IMR-90 (cell line): ENCODE measurements at regions not wholly inside any gene's neighbourhood (a gene's known extent, or its start where the extent isn't known, plus 50 kb on each side); places are given as distances from the start of the nearest gene placed in this dataset.

ENCODE experiments used
- ATAC-seq: fragments of 200-7000 bp; cut with Tn5 transposase; 2 replicates; pipeline ENCODE4 v1.9.1; 2020; ENCODE audit warnings: low read depth, mild to moderate bottlenecking, moderate library complexity
- BruUV-seq: library from RNA; stranded (reverse); fragments of 400-500 nt; replicated peaks from 2 replicates; lab custom pipeline; 2021; lab: Mats Ljungman, UMichigan
- CTCF ChIA-PET: fragments of 300-600 bp; formaldehyde crosslinking; extraction: SDS; loops from one replicate; lab custom pipeline; 2021; ENCODE audit warnings: antibody characterized with exemption; lab: Yijun Ruan, JAX
- POLR2A ChIA-PET: fragments of 300-600 bp; sonication (Branson Sonifier 250); formaldehyde crosslinking; loops from one replicate; lab custom pipeline; 2022; ENCODE audit warnings: antibody characterized with exemption; ENCODE audit not compliant: unreplicated experiment; lab: Charles Lee
- DNase-seq: peaks from one replicate; pipeline ENCODE4 v3.0.0; 2013
- H2AFZ ChIP-seq: replicated peaks from 2 replicates; pipeline ENCODE3; 2013; ENCODE audit warnings: low read length, mild to moderate bottlenecking; ENCODE audit not compliant: poor library complexity
- H2AK5ac ChIP-seq: 2 replicates; pipeline ENCODE4 v1.6.1; 2013; ENCODE audit warnings: low read depth, low read length, inconsistent platforms
- H2AK9ac ChIP-seq: replicated peaks from 2 replicates; pipeline ENCODE3; 2013; ENCODE audit warnings: mild to moderate bottlenecking, low read depth, low read length, moderate library complexity; ENCODE audit not compliant: poor library complexity
- H2BK120ac ChIP-seq: 2 replicates; pipeline ENCODE4 v1.6.1; 2013; ENCODE audit warnings: low read depth, low read length, inconsistent platforms
- H2BK15ac ChIP-seq: 3 replicates; pipeline ENCODE4 v1.6.1; 2013; ENCODE audit warnings: low read depth, low read length, inconsistent platforms
- H2BK20ac ChIP-seq: 2 replicates; pipeline ENCODE4 v1.6.1; 2013; ENCODE audit warnings: low read depth, mild to moderate bottlenecking, inconsistent platforms, low read length, moderate library complexity
- H2BK5ac ChIP-seq: 2 replicates; pipeline ENCODE4 v1.6.1; 2013; ENCODE audit warnings: mild to moderate bottlenecking, low read depth, low read length, inconsistent platforms; ENCODE audit not compliant: poor library complexity, severe bottlenecking
- H3K14ac ChIP-seq: replicated peaks from 2 replicates; pipeline ENCODE4 v1.6.1; 2013; ENCODE audit warnings: low read depth, low read length, inconsistent platforms
- H3K18ac ChIP-seq: 2 replicates; pipeline ENCODE4 v1.6.1; 2013; ENCODE audit warnings: low read depth, low read length, control low read depth
- H3K23ac ChIP-seq: 2 replicates; pipeline ENCODE4 v1.6.1; 2013; ENCODE audit warnings: low read depth, low read length, inconsistent platforms
- H3K27ac ChIP-seq: 2 replicates; pipeline ENCODE4 v1.5.1; 2013; ENCODE audit warnings: mild to moderate bottlenecking, control low read depth, low read length; ENCODE audit not compliant: insufficient read depth
- H3K27me3 ChIP-seq: 2 replicates; pipeline ENCODE4 v1.6.1; 2013; ENCODE audit warnings: low read length; ENCODE audit not compliant: control insufficient read depth, insufficient read depth
- H3K36me3 ChIP-seq: 2 replicates; pipeline ENCODE4 v1.6.1; 2013; ENCODE audit warnings: low read length, mixed read lengths; ENCODE audit not compliant: control insufficient read depth, insufficient read depth
- H3K4ac ChIP-seq: 2 replicates; pipeline ENCODE4 v1.6.1; 2013; ENCODE audit warnings: low read depth, low read length, inconsistent platforms
- H3K4me1 ChIP-seq: 2 replicates; pipeline ENCODE4 v1.6.1; 2013; ENCODE audit warnings: low read length, mixed read lengths; ENCODE audit not compliant: control insufficient read depth, insufficient read depth
- H3K4me2 ChIP-seq: 2 replicates; pipeline ENCODE4 v1.6.1; 2013; ENCODE audit warnings: low read depth, mild to moderate bottlenecking, control low read depth, low read length, moderate library complexity
- H3K4me3 ChIP-seq: 2 replicates; pipeline ENCODE4 v1.5.1; 2013; ENCODE audit warnings: low read depth, mild to moderate bottlenecking, control low read depth, low read length, moderate library complexity; ENCODE audit not compliant: insufficient read depth
- H3K56ac ChIP-seq: 2 replicates; pipeline ENCODE4 v1.6.1; 2013; ENCODE audit warnings: low read length, inconsistent platforms; ENCODE audit not compliant: insufficient read depth; ENCODE audit errors: extremely low read depth
- H3K79me1 ChIP-seq, 2 experiments: 2 replicates each; pipeline ENCODE4 v1.6.1; 2013; ENCODE audit warnings: low read length in 2 of 2, inconsistent platforms in 1 of 2, low read depth in 1 of 2
- H3K9ac ChIP-seq: 2 replicates; pipeline ENCODE4 v1.6.1; 2013; ENCODE audit warnings: low read depth, low read length, control low read depth
- H3K9me1 ChIP-seq: 2 replicates; pipeline ENCODE4 v1.6.1; 2013; ENCODE audit warnings: low read length, inconsistent platforms; ENCODE audit not compliant: insufficient read depth
- H3K9me3 ChIP-seq: 2 replicates; pipeline ENCODE4 v1.6.1; 2013; ENCODE audit warnings: low read length; ENCODE audit not compliant: control insufficient read depth, insufficient read depth
- H4K20me1 ChIP-seq: 2 replicates; pipeline ENCODE4 v1.6.1; 2013; ENCODE audit warnings: low read length, inconsistent platforms; ENCODE audit not compliant: insufficient read depth
- H4K5ac ChIP-seq: 2 replicates; pipeline ENCODE4 v1.6.1; 2013; ENCODE audit warnings: mild to moderate bottlenecking, low read depth, low read length, control low read depth
- H4K8ac ChIP-seq, 2 experiments: 2 replicates each; pipeline ENCODE4 v1.6.1; 2013; ENCODE audit warnings: low read depth in 2 of 2, low read length in 2 of 2, control low read depth in 1 of 2, inconsistent platforms in 1 of 2
- H4K91ac ChIP-seq: 2 replicates; pipeline ENCODE4 v1.6.1; 2013; ENCODE audit warnings: low read depth, low read length, inconsistent platforms; ENCODE audit not compliant: insufficient read depth
- CHD1 ChIP-seq: IDR thresholded peaks from 2 replicates; pipeline ENCODE4 v1.6.1; 2012; ENCODE audit warnings: low read depth, low read length, improper control_type of control experiment
- CTCF ChIP-seq: conservative IDR thresholded peaks from 2 replicates; pipeline ENCODE4 v1.5.1; 2012; ENCODE audit warnings: mild to moderate bottlenecking, low read depth, low read length, improper control_type of control experiment
- ELK1 ChIP-seq: fragments of 150-350 bp; IDR thresholded peaks from 2 replicates; pipeline ENCODE4 v1.6.1; 2016; ENCODE audit warnings: low read depth, mild to moderate bottlenecking, low read length, moderate library complexity, borderline replicate concordance
- FOS ChIP-seq: fragments of 150-350 bp; IDR thresholded peaks from 2 replicates; pipeline ENCODE4 v1.6.1; 2016; ENCODE audit warnings: low read depth, low read length
- MAFK ChIP-seq: IDR thresholded peaks from 2 replicates; pipeline ENCODE4 v1.6.1; 2012; ENCODE audit warnings: low read depth, low read length, improper control_type of control experiment
- MAZ ChIP-seq: IDR thresholded peaks from 2 replicates; pipeline ENCODE4 v1.6.1; 2012; ENCODE audit warnings: low read depth, mild to moderate bottlenecking, low read length, improper control_type of control experiment, moderate library complexity, borderline replicate concordance
- MXI1 ChIP-seq: IDR thresholded peaks from 2 replicates; pipeline ENCODE4 v1.6.1; 2012; ENCODE audit warnings: low read depth, mild to moderate bottlenecking, low read length, moderate library complexity, borderline replicate concordance
- NFE2L2 ChIP-seq: fragments of 150-350 bp; IDR thresholded peaks from 2 replicates; pipeline ENCODE4 v1.6.1; 2016; ENCODE audit warnings: low read depth, mild to moderate bottlenecking, low read length
- POLR2A ChIP-seq: IDR thresholded peaks from 2 replicates; pipeline ENCODE4 v1.6.1; 2012; ENCODE audit warnings: mild to moderate bottlenecking, low read depth, low read length
- RAD21 ChIP-seq: IDR thresholded peaks from 2 replicates; pipeline ENCODE4 v1.6.1; 2012; ENCODE audit warnings: low read length, improper control_type of control experiment
- RCOR1 ChIP-seq: IDR thresholded peaks from 2 replicates; pipeline ENCODE4 v1.6.1; 2012; ENCODE audit warnings: mild to moderate bottlenecking, low read length, improper control_type of control experiment; ENCODE audit not compliant: insufficient replicate concordance
- USF2 ChIP-seq: fragments of 150-350 bp; IDR thresholded peaks from 2 replicates; pipeline ENCODE4 v1.6.1; 2017; ENCODE audit warnings: mild to moderate bottlenecking, antibody characterized with exemption, low read length, low read depth
- WGBS, 2 experiments: methylation state at CpG; one replicate each; pipeline versions ENCODE4 v1.1.5 to v1.1.7; 2013; ENCODE audit warnings: missing lambda C conversion rate in 2 of 2; ENCODE audit not compliant: insufficient read length in 1 of 2; ENCODE audit errors: extremely low coverage in 2 of 2; 5-methylcytosine and 5-hydroxymethylcytosine counted together
- dilution Hi-C: fragments of 300-500 bp; cut with HindIII; formaldehyde crosslinking; loops from one replicate; pipeline ENCODE4 v1.14.3; 2018; ENCODE audit warnings: low sequenced_read_pairs; ENCODE audit not compliant: unreplicated experiment
- in situ Hi-C: fragments of 300-500 bp; cut with MboI; formaldehyde crosslinking; loops from 3 replicates; pipeline ENCODE4 v1.14.3; 2019; ENCODE audit warnings: low sequenced_read_pairs, inconsistent platforms, mixed read lengths
- intact Hi-C: fragments of 100-400 bp; cut with micrococcal nuclease; formaldehyde crosslinking; loops from 2 replicates; pipeline ENCODE4 v1.10.0; 2022

GRCh38 chr19:57057036-57057686, 62.6 kb upstream of the USP29 start:
- no peak overlapping the region for H2BK20ac ChIP-seq
- H3K4me1 ChIP-seq = no peaks in the 10 kb centered on the region
- no peak overlapping the region; the same call in 1 of the 2 replicates for H4K5ac ChIP-seq
- 4% methylated on average over 10 of the region's 16 CpGs; no CpG with 5 or more reads in 1 of the 2 experiments for WGBS, 2 experiments
- no peaks in the 10 kb centered on the region for H3K36me3 ChIP-seq
- H3K23ac ChIP-seq = no peak overlapping the region
- H3K14ac ChIP-seq = no peak overlapping the region
- no peak for TF ChIP-seq MAFK
- no peak for TF ChIP-seq USF2
- no peak for TF ChIP-seq MXI1
- TF ChIP-seq RAD21 = no peak
- no peak for TF ChIP-seq NFE2L2
- TF ChIP-seq CHD1 = no peak
- TF ChIP-seq POLR2A = no peak
- TF ChIP-seq MAZ = no peak
- TF ChIP-seq CTCF = no peak
- no peak for TF ChIP-seq ELK1
- TF ChIP-seq FOS = no peak
- no peak for TF ChIP-seq RCOR1
- no peak overlapping the region for H3K4me3 ChIP-seq
- in situ Hi-C loops = no loop called here
- H2BK5ac ChIP-seq = no peak overlapping the region
- BruUV-seq = no TSS peak
- DNase-seq = peak; percentile 11
- dilution Hi-C loops = no loop called here
- no peaks in the 10 kb centered on the region for H3K79me1 ChIP-seq
- no peak overlapping the region for H3K56ac ChIP-seq
- ATAC-seq = peak; percentile 54
- peaks cover 29% of the 10 kb centered on the region for H3K9me3 ChIP-seq
- CTCF ChIA-PET = no interaction called here
- H3K4me2 ChIP-seq = peak overlapping the region; percentile 56
- no peak overlapping the region for H4K8ac ChIP-seq
- no peak overlapping the region for H2AK9ac ChIP-seq
- no peaks in the 10 kb centered on the region for H3K27me3 ChIP-seq
- H4K91ac ChIP-seq = no peak overlapping the region
- no peak overlapping the region for H3K4ac ChIP-seq
- H4K20me1 ChIP-seq = no peaks in the 10 kb centered on the region
- no peak overlapping the region for H2AK5ac ChIP-seq
- POLR2A ChIA-PET = no interaction called here
- no peak overlapping the region for H2BK120ac ChIP-seq
- H3K18ac ChIP-seq = no peak overlapping the region
- intact Hi-C loops = no loop called here
- no peak overlapping the region for H2AFZ ChIP-seq
- no peaks in the 10 kb centered on the region for H3K9me1 ChIP-seq
- peak overlapping the region; percentile 72; the same call in 1 of the 2 replicates for H3K27ac ChIP-seq
- H3K9ac ChIP-seq = no peak overlapping the region
- no peak overlapping the region for H2BK15ac ChIP-seq
